CD4-positive, alpha-beta memory T cell (primary cell): ENCODE measurements at regions not wholly inside any gene's neighbourhood (a gene's known extent, or its start where the extent isn't known, plus 50 kb on each side); places are given as distances from the start of the nearest gene placed in this dataset.

ENCODE experiments used
- CTCF ChIA-PET: fragments of 350-600 bp; sonication (Branson Sonifier 250); formaldehyde crosslinking; loops from one replicate; lab custom pipeline; 2021; ENCODE audit warnings: inconsistent platforms; ENCODE audit not compliant: partially characterized antibody; lab: Charles Lee
- POLR2A ChIA-PET: fragments of 350-600 bp; sonication (Branson Sonifier 250); formaldehyde crosslinking; loops from one replicate; lab custom pipeline; 2021; ENCODE audit not compliant: partially characterized antibody; lab: Charles Lee
- DNase-seq, 5 donors: peaks; one replicate each; pipeline versions ENCODE4 v3.0.0 to v3.0.0-alpha.2; 2020 to 2022; ENCODE audit warnings: mixed read lengths in 1 of 5
- H3K27ac ChIP-seq: one replicate; pipeline ENCODE4 v1.7.0; 2013; ENCODE audit warnings: low read depth, low read length
- H3K27me3 ChIP-seq: 2 replicates; pipeline ENCODE4 v1.7.0; 2013; ENCODE audit warnings: mild to moderate bottlenecking, low read length, moderate library complexity; ENCODE audit not compliant: insufficient read depth
- H3K36me3 ChIP-seq: 2 replicates; pipeline ENCODE4 v1.7.0; 2013; ENCODE audit warnings: mild to moderate bottlenecking, low read length, moderate library complexity; ENCODE audit not compliant: insufficient read depth
- H3K4me1 ChIP-seq: 2 replicates; pipeline ENCODE4 v1.7.0; 2013; ENCODE audit warnings: mild to moderate bottlenecking, low read length, moderate library complexity; ENCODE audit not compliant: insufficient read depth
- H3K4me3 ChIP-seq, 2 donors: one replicate each; pipeline ENCODE4 v1.7.0; 2013; ENCODE audit warnings: low read length in 2 of 2, mild to moderate bottlenecking in 1 of 2
- H3K9me3 ChIP-seq, 2 donors: one replicate each; pipeline ENCODE4 v1.7.0; 2013; ENCODE audit warnings: low read length in 2 of 2, control low read depth in 1 of 2; ENCODE audit not compliant: control insufficient read depth in 1 of 2
- H3K27ac Mint-ChIP-seq, 7 donors: one replicate each; pipeline ENCODE4 v1.8.0; 2020 to 2021; ENCODE audit warnings: mixed read lengths in 7 of 7, mild to moderate bottlenecking in 6 of 7, inconsistent platforms in 3 of 7, moderate library complexity in 3 of 7
- H3K27me3 Mint-ChIP-seq, 2 donors: one replicate each; pipeline ENCODE4 v1.8.0; 2020 to 2021; ENCODE audit warnings: mixed read lengths in 2 of 2
- H3K36me3 Mint-ChIP-seq, 2 donors: one replicate each; pipeline ENCODE4 v1.8.0; 2020 to 2021; ENCODE audit warnings: mixed read lengths in 2 of 2, inconsistent platforms in 1 of 2, mild to moderate bottlenecking in 1 of 2
- H3K4me1 Mint-ChIP-seq, 4 donors: one replicate each; pipeline ENCODE4 v1.8.0; 2020 to 2021; ENCODE audit warnings: mixed read lengths in 4 of 4, mild to moderate bottlenecking in 1 of 4
- H3K4me3 Mint-ChIP-seq, 8 donors: one replicate each; pipeline ENCODE4 v1.8.0; 2020 to 2021; ENCODE audit warnings: mixed read lengths in 8 of 8, mild to moderate bottlenecking in 7 of 8, moderate library complexity in 6 of 8, inconsistent platforms in 3 of 8
- H3K9me3 Mint-ChIP-seq, 8 donors: one replicate each; pipeline ENCODE4 v1.8.0; 2020 to 2021; ENCODE audit warnings: mixed read lengths in 8 of 8, mild to moderate bottlenecking in 5 of 8, inconsistent platforms in 3 of 8, moderate library complexity in 1 of 8
- intact Hi-C: fragments of 100-400 bp; cut with micrococcal nuclease; formaldehyde crosslinking; loops from one replicate; pipeline ENCODE4 v1.15.1; 2023

DNA sequence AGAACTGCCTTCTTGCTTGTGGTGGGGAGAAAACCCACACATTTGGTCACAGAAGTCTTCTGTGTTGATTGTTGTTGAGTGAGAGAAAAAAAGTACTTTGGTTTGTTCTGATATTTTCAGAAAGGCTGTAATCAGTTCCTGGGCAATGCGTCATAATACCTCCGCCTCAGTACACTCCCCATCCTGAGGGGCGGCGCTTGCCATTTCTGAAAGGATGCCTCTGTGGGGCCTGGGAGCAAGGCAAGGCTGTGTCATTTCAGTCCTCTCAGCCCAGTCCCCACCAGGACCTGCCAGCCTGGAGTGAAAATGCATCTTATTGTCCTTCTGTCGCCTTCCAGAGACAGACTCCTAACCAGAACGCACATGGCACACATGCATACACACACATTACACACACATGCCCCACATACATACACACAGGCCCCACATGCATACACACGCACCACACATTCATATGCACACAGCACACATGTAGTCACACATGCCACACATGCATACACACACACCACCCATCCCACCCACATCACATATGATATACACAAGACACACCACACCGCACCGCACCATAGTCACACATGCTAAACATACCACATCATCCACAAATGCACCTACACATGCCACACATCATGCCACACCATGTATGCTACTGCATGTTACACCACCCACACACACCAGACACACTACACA lies 90.0 kb downstream of the CXCL12 start:
- Mint-ChIP-seq H3K36me3 (no peaks in the 10 kb centered on the region), H3K9me3 (no peaks in the 10 kb centered on the region), H3K4me3 (no peak overlapping the region), H3K27ac (no peak overlapping the region), H3K4me1 (no peaks in the 10 kb centered on the region), H3K27me3 (peaks cover 7 to 14% of the 10 kb centered on the region in 2 donors)
- no peaks in the 10 kb centered on the region for H3K36me3 ChIP-seq
- no peak overlapping the region for H3K27ac ChIP-seq
- H3K9me3 ChIP-seq: no peaks in the 10 kb centered on the region
- CTCF ChIA-PET: no interaction called here
- no peaks in the 10 kb centered on the region for H3K4me1 ChIP-seq
- H3K4me3 ChIP-seq: no peak overlapping the region
- intact Hi-C loops: no loop called here
- H3K27me3 ChIP-seq: peaks cover 4% of the 10 kb centered on the region
- DNase-seq: no peak
- POLR2A ChIA-PET: no interaction called here

DNA sequence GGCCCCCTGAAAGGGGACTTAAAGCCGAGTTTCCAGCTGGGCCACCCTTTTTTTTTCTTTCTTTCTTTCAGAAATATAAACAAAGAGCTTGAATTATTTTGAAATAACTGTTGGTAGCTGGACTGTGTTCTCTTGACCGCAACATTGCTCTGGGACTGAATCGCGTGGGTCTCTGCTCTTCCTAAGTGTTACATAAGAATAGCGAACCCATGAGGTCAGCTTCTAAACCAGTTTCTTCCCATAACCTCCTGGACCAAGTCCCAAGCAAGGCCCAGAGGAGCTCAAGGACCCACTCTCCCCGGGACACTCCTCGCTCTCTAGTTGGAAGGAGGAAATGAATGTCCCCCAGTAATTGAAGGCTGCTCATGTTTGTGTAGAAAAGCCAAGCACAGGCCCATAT lies 91.1 kb downstream of the CXCL12 start:
- POLR2A ChIA-PET: no interaction called here
- DNase-seq: no peak
- intact Hi-C loops: no loop called here
- Mint-ChIP-seq H3K9me3 (no peaks in the 10 kb centered on the region), H3K36me3 (no peaks in the 10 kb centered on the region), H3K27me3 (peaks cover 9 to 15% of the 10 kb centered on the region in 2 donors), H3K4me1 (no peaks in the 10 kb centered on the region), H3K27ac (no peak overlapping the region), H3K4me3 (no peak overlapping the region)
- Histone ChIP-seq H3K9me3 (no peaks in the 10 kb centered on the region), H3K4me3 (no peak overlapping the region), H3K27me3 (peaks cover 4% of the 10 kb centered on the region), H3K36me3 (no peaks in the 10 kb centered on the region), H3K27ac (no peak overlapping the region), H3K4me1 (no peaks in the 10 kb centered on the region)
- CTCF ChIA-PET: no interaction called here

DNA sequence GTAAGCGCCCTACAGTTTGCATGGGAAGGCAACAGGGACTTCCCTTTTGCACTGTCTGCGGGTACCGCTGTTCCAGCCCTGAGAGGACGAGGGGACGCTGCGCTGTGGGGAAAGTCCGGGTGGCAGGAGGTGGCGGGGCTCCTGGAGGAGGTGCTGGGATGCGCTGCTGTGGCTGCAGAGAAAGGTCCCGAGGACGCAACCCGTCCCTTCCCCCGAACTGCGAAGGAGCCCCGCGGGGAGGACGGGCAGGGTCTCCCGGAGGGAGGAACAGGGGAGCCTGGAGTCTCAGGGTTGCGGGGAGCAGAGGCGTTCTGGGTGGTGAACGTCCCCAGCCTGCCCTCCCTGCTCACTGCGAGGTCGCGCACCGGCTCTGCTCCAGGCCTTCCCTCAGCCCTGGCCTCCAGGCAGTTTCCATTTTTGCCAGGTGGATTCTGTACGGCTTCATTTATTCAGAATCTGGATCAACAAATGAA lies 91.6 kb downstream of the CXCL12 start:
- Mint-ChIP-seq H3K9me3 (no peaks in the 10 kb centered on the region), H3K27ac (no peak overlapping the region), H3K4me1 (no peaks in the 10 kb centered on the region), H3K36me3 (no peaks in the 10 kb centered on the region), H3K4me3 (no peak overlapping the region), H3K27me3 (peaks cover 10 to 16% of the 10 kb centered on the region in 2 donors)
- CTCF ChIA-PET: no interaction called here
- POLR2A ChIA-PET: no interaction called here
- no peak for DNase-seq
- no peak overlapping the region for H3K4me3 ChIP-seq
- intact Hi-C loops: no loop called here
- H3K27ac ChIP-seq: no peak overlapping the region
- H3K36me3 ChIP-seq: no peaks in the 10 kb centered on the region
- no peaks in the 10 kb centered on the region for H3K9me3 ChIP-seq
- no peaks in the 10 kb centered on the region for H3K4me1 ChIP-seq
- H3K27me3 ChIP-seq: peaks cover 4% of the 10 kb centered on the region

DNA sequence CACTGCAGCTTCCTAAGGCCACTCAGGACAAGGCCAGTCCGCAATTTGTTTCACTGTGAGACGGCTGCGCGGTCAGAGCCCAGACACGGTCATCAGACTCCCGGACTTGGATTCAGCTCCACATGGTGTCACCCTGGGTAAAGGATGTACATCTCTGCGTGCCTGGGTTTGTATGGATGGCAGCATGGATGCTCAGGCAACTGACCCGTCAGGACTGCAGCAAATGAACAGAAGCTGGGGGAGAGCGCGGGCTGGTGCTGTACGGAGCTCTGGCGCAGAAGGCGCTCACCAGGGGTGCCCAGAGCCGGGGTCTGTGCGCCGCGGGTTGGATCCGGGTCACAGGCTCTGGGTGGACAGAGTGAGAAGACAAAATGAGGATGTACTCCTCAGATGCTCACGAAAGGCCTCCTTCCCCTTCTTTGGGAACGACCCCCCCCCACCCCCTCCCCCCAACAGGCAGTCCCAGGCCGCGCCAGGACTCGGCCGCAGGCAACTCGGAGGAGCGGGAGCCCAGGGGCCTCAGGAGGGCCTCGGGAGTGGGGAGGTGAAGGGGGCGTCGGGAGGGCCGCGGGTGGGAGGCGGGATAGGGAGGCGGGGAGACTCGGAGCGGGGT lies 92.4 kb downstream of the CXCL12 start:
- Histone ChIP-seq H3K27me3 (peaks cover 4% of the 10 kb centered on the region), H3K9me3 (no peaks in the 10 kb centered on the region), H3K4me3 (no peak overlapping the region), H3K4me1 (no peaks in the 10 kb centered on the region), H3K36me3 (no peaks in the 10 kb centered on the region), H3K27ac (no peak overlapping the region)
- intact Hi-C loops: no loop called here
- Mint-ChIP-seq H3K4me3 (no peak overlapping the region), H3K36me3 (no peaks in the 10 kb centered on the region), H3K27ac (no peak overlapping the region), H3K27me3 (peaks cover 10 to 14% of the 10 kb centered on the region in 2 donors), H3K4me1 (no peaks in the 10 kb centered on the region), H3K9me3 (no peaks in the 10 kb centered on the region)
- ChIA-PET CTCF (no interaction called here), POLR2A (no interaction called here)
- no peak for DNase-seq

DNA sequence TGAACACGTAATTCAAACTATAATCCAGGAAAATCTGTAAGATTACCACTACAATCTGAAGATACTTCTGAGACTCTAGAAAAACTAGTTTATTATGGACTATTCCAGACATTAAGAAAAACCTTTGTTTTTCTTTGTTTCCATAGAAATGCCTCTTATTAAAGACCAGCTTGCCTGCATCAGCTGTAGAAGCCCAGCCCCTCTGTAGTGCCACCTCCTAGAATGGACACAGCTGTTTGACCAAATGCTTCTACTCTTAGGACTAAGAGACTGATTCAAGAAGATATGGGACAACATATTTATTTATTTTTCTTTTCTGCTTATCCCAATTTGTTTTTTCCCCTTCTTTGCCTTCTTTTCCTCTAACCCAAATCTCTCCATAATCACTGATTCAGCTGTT lies 93.8 kb downstream of the CXCL12 start:
- no peaks in the 10 kb centered on the region for H3K36me3 ChIP-seq
- H3K9me3 ChIP-seq: no peaks in the 10 kb centered on the region
- H3K4me1 ChIP-seq: no peaks in the 10 kb centered on the region
- H3K27me3 Mint-ChIP-seq: peaks cover 12 to 13% of the 10 kb centered on the region in 2 donors
- H3K4me3 Mint-ChIP-seq: no peak overlapping the region
- CTCF ChIA-PET: no interaction called here
- H3K9me3 Mint-ChIP-seq: no peaks in the 10 kb centered on the region
- H3K4me3 ChIP-seq: no peak overlapping the region
- no peaks in the 10 kb centered on the region for H3K4me1 Mint-ChIP-seq
- H3K36me3 Mint-ChIP-seq: no peaks in the 10 kb centered on the region
- H3K27ac ChIP-seq: no peak overlapping the region
- peaks cover 4% of the 10 kb centered on the region for H3K27me3 ChIP-seq
- DNase-seq: no peak
- intact Hi-C loops: no loop called here
- POLR2A ChIA-PET: no interaction called here
- no peak overlapping the region for H3K27ac Mint-ChIP-seq

DNA sequence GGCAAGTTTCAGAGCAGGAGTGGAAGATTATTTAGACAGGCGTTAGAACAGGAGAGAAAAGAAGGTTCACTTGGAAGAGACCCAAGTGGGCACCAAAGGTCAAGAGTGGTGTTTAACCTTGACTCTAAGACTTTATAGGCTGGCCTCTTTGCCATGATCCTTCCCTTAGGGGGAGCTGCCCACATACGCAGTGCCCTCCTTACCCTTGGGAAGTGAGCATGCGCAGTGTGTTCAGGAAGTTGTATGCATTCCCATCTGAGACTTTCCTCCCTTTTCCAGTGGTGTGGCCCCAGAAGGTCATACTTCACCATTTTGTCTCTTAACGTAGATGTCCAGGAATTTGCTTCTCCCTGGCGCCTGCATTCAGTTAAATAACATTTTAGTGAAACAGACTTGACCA lies 95.8 kb downstream of the CXCL12 start:
- intact Hi-C loops: no loop called here
- Histone ChIP-seq H3K27me3 (peaks cover 4% of the 10 kb centered on the region), H3K36me3 (no peaks in the 10 kb centered on the region), H3K9me3 (no peaks in the 10 kb centered on the region), H3K4me3 (no peak overlapping the region), H3K4me1 (no peaks in the 10 kb centered on the region), H3K27ac (no peak overlapping the region)
- ChIA-PET CTCF (no interaction called here), POLR2A (no interaction called here)
- no peaks in the 10 kb centered on the region for H3K4me1 Mint-ChIP-seq
- DNase-seq: no peak
- H3K36me3 Mint-ChIP-seq: no peaks in the 10 kb centered on the region
- no peaks in the 10 kb centered on the region for H3K9me3 Mint-ChIP-seq
- no peak overlapping the region for H3K27ac Mint-ChIP-seq
- peaks cover 14 to 18% of the 10 kb centered on the region in 2 donors for H3K27me3 Mint-ChIP-seq
- H3K4me3 Mint-ChIP-seq: no peak overlapping the region

DNA sequence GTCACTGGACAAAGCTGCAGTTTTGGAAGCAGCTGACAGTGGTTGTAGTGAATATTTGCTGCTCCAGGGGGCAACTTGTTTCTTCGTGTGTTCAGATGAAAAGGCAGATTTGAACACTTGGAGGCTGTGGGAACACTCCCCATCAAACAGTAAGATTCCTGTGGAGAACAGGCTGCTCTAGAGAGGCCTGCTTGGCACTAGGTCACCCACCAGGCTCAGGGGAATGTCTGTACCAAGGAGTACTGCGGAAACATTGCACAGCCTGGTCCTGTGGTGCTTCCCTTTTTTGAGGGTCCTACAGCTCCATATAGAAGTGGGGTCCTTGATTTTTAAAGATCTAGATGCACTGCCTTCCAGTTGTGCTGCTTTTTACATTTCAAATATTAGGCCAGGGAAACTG lies 97.5 kb downstream of the CXCL12 start:
- H3K4me3 ChIP-seq: no peak overlapping the region
- Mint-ChIP-seq H3K27me3 (peaks cover 13 to 14% of the 10 kb centered on the region in 2 donors), H3K36me3 (no peaks in the 10 kb centered on the region), H3K27ac (no peak overlapping the region), H3K4me1 (no peaks in the 10 kb centered on the region), H3K4me3 (no peak overlapping the region), H3K9me3 (no peaks in the 10 kb centered on the region)
- DNase-seq: no peak
- H3K27ac ChIP-seq: no peak overlapping the region
- no peaks in the 10 kb centered on the region for H3K36me3 ChIP-seq
- CTCF ChIA-PET: no interaction called here
- intact Hi-C loops: no loop called here
- H3K4me1 ChIP-seq: no peaks in the 10 kb centered on the region
- H3K27me3 ChIP-seq: peaks cover 4% of the 10 kb centered on the region
- H3K9me3 ChIP-seq: no peaks in the 10 kb centered on the region
- POLR2A ChIA-PET: no interaction called here
